GM12865 (cell line): ENCODE measurements at regions not wholly inside any gene's neighbourhood (a gene's known extent, or its start where the extent isn't known, plus 50 kb on each side); places are given as distances from the start of the nearest gene placed in this dataset.

ENCODE experiments used
- DNase-seq: peaks from one replicate; pipeline ENCODE4 v3.0.0; 2010; ENCODE audit warnings: low read depth
- H3K4me3 ChIP-seq: 2 replicates; pipeline ENCODE4 v1.5.1; 2011; ENCODE audit warnings: mild to moderate bottlenecking, low read depth, low read length, control low read depth
- TF ChIP-seq, protein P1 (sequence below): IDR thresholded peaks from 2 replicates; pipeline ENCODE4 v1.5.1; 2011; ENCODE audit warnings: low read length, control low read depth, low read depth, inconsistent platforms; ENCODE audit not compliant: insufficient read depth; ENCODE audit errors: missing control alignments

GRCh38 chrX:28347476-28347875, 239.8 kb upstream of the IL1RAPL1 start:
- no peak overlapping the region for H3K4me3 ChIP-seq
- no peak for DNase-seq
- TF ChIP-seq, protein P1, sequence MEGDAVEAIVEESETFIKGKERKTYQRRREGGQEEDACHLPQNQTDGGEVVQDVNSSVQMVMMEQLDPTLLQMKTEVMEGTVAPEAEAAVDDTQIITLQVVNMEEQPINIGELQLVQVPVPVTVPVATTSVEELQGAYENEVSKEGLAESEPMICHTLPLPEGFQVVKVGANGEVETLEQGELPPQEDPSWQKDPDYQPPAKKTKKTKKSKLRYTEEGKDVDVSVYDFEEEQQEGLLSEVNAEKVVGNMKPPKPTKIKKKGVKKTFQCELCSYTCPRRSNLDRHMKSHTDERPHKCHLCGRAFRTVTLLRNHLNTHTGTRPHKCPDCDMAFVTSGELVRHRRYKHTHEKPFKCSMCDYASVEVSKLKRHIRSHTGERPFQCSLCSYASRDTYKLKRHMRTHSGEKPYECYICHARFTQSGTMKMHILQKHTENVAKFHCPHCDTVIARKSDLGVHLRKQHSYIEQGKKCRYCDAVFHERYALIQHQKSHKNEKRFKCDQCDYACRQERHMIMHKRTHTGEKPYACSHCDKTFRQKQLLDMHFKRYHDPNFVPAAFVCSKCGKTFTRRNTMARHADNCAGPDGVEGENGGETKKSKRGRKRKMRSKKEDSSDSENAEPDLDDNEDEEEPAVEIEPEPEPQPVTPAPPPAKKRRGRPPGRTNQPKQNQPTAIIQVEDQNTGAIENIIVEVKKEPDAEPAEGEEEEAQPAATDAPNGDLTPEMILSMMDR = no peak

DNA sequence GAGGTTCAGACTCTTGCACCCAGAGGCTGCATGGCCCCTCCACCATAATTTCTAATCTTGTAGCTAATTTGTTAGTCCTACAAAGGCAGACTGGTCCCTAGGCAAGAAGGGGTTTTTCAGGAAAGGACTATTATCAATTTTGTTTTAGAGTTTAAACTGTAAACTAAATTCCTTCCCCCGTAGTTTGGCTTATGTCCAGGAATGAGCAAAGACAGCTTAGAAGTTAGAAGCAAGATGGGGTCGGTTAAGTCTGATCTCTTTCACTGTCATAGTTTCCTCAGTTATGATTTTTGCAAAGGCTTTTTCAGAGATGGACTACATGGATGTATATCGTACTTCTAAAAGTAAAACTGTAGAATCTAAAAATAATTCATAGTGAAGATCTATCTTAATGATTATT, 258.1 kb upstream of the IL1RAPL1 start:
- no peak overlapping the region for H3K4me3 ChIP-seq
- DNase-seq = no peak
- TF ChIP-seq, protein P1 = no peak

DNA sequence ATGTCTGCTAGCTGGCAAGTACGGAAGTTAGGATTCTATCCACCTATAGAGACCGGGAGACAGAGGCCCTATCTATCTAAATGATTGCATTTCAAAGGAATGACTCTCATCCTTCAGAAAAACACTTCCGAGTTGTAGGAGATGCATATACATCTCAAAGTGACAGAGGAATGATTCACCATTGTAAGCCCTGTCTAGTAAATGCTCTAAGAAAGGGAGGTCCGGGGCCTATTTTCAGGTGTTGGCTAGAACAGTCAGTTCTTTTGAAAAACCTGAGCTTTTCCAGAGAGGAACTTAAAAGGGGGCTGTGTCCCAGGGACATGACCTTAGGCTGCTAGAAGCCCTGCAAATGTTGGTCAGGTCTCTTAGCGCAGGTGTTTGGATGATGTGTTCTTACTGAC, 262.9 kb upstream of the IL1RAPL1 start:
- TF ChIP-seq, protein P1 = no peak
- no peak overlapping the region for H3K4me3 ChIP-seq
- DNase-seq = no peak

- no peak for DNase-seq
- H3K4me3 ChIP-seq = no peak overlapping the region
- TF ChIP-seq, protein P1 = no peak
Observed at GRCh38 chrX:28321286-28321685, 266.0 kb upstream of the IL1RAPL1 start.

- DNase-seq = no peak
- TF ChIP-seq, protein P1 = no peak
- H3K4me3 ChIP-seq = no peak overlapping the region
Observed at GRCh38 chrX:28312965-28313364, 274.3 kb upstream of the IL1RAPL1 start.

GRCh38 chrX:28312259-28312658, 275.0 kb upstream of the IL1RAPL1 start:
- TF ChIP-seq, protein P1 = no peak
- no peak overlapping the region for H3K4me3 ChIP-seq
- no peak for DNase-seq

DNA sequence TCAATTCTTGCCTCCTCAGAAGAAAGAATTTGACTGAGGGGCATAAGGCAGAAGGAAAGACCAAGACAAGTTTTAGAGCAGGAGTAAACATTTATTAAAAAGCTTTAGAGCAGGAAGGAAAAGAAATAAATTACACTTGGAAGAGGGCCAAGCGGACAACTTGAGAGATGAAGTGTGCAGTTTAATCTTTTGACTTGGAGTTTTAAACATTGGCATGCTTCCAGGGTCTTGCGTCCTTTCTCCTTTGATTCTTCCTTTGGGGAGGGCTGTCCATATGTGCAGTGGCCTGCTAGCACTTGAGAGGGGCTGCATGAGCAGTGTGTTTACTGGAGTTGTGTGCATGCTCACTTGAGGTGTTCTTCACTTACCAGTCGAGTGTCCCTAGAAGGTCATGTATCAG, 275.8 kb upstream of the IL1RAPL1 start:
- DNase-seq = no peak
- TF ChIP-seq, protein P1 = no peak
- H3K4me3 ChIP-seq = no peak overlapping the region
